Liver (tissue), 8 donors: ENCODE measurements at regions not wholly inside any gene's neighbourhood (a gene's known extent, or its start where the extent isn't known, plus 50 kb on each side); places are given as distances from the start of the nearest gene placed in this dataset.

Source experiments
- DNase-seq: peaks from one replicate; pipeline ENCODE4 v3.0.0-alpha.2; 2017; ENCODE audit warnings: low spot score
- H3K27ac ChIP-seq, 2 donors: one replicate each; pipeline ENCODE4 v1.7.0; 2013; ENCODE audit warnings: inconsistent platforms in 2 of 2, low read length in 2 of 2, control low read depth in 1 of 2, low read depth in 1 of 2, mild to moderate bottlenecking in 1 of 2
- H3K27me3 ChIP-seq, 4 donors: one replicate each; pipeline versions ENCODE4 v1.6.1 to v1.7.0; 2013; ENCODE audit warnings: low read length in 3 of 4, inconsistent platforms in 1 of 4, mild to moderate bottlenecking in 1 of 4, moderate library complexity in 1 of 4; ENCODE audit not compliant: control insufficient read depth in 4 of 4, insufficient read depth in 4 of 4
- H3K36me3 ChIP-seq, 4 donors: one replicate each; pipeline versions ENCODE4 v1.6.1 to v1.7.0; 2013; ENCODE audit warnings: low read length in 3 of 4, mild to moderate bottlenecking in 3 of 4, low read depth in 1 of 4, moderate library complexity in 1 of 4; ENCODE audit not compliant: control insufficient read depth in 4 of 4, insufficient read depth in 3 of 4
- H3K4me1 ChIP-seq, 4 donors: one replicate each; pipeline versions ENCODE4 v1.6.1 to v1.7.0; 2013; ENCODE audit warnings: low read length in 3 of 4, mild to moderate bottlenecking in 3 of 4, moderate library complexity in 1 of 4; ENCODE audit not compliant: control insufficient read depth in 4 of 4, insufficient read depth in 4 of 4
- H3K4me3 ChIP-seq, 3 donors: one replicate each; pipeline versions ENCODE4 v1.6.1 to v1.7.0; 2013; ENCODE audit warnings: low read length in 3 of 3, control low read depth in 1 of 3, low read depth in 1 of 3, mild to moderate bottlenecking in 1 of 3
- H3K9ac ChIP-seq, 2 donors: one replicate each; pipeline ENCODE4 v1.7.0; 2013; ENCODE audit warnings: low read length in 2 of 2, mild to moderate bottlenecking in 2 of 2, moderate library complexity in 2 of 2, control low read depth in 1 of 2, low read depth in 1 of 2
- H3K9me3 ChIP-seq, 4 donors: one replicate each; pipeline versions ENCODE4 v1.6.1 to v1.7.0; 2013; ENCODE audit warnings: low read length in 3 of 4; ENCODE audit not compliant: control insufficient read depth in 4 of 4
- CTCF ChIP-seq: fragments of 150-350 bp; IDR thresholded peaks from 2 replicates; pipeline ENCODE4 v1.5.1; 2017; ENCODE audit warnings: improper control_type of control experiment, low read depth, low read length; ENCODE audit not compliant: missing input control
- EGR1 ChIP-seq, 2 donors: IDR thresholded peaks; 2 replicates each; pipeline ENCODE4 v1.6.1; 2016 to 2018; ENCODE audit warnings: antibody characterized with exemption in 2 of 2, low read depth in 2 of 2
- FOXA1 ChIP-seq: IDR thresholded peaks from 2 replicates; pipeline ENCODE4 v1.6.1; 2016; ENCODE audit warnings: antibody characterized with exemption
- FOXA2 ChIP-seq: IDR thresholded peaks from 2 replicates; pipeline ENCODE4 v1.6.1; 2016; ENCODE audit warnings: antibody characterized with exemption
- GABPA ChIP-seq, 2 donors: IDR thresholded peaks in 1 of 2; conservative IDR thresholded peaks in 1 of 2; 2 replicates each; pipeline ENCODE4 v1.6.1; 2016; ENCODE audit warnings: antibody characterized with exemption in 2 of 2, mild to moderate bottlenecking in 1 of 2, moderate library complexity in 1 of 2
- HNF4A ChIP-seq, 2 donors: conservative IDR thresholded peaks; 2 replicates each; pipeline ENCODE4 v1.6.1; 2016; ENCODE audit warnings: antibody characterized with exemption in 2 of 2, mild to moderate bottlenecking in 2 of 2
- HNF4G ChIP-seq: IDR thresholded peaks from 2 replicates; pipeline ENCODE4 v1.6.1; 2016; ENCODE audit warnings: antibody characterized with exemption
- JUND ChIP-seq, 2 donors: IDR thresholded peaks; 2 replicates each; pipeline ENCODE4 v1.6.1; 2016; ENCODE audit warnings: antibody characterized with exemption in 2 of 2
- NR2F2 ChIP-seq: IDR thresholded peaks from 2 replicates; pipeline ENCODE4 v1.6.1; 2016; ENCODE audit warnings: antibody characterized with exemption
- RAD21 ChIP-seq, 2 donors: IDR thresholded peaks; 2 replicates each; pipeline ENCODE4 v1.6.1; 2016; ENCODE audit warnings: antibody characterized with exemption in 2 of 2, mild to moderate bottlenecking in 2 of 2
- REST ChIP-seq: IDR thresholded peaks from 2 replicates; pipeline ENCODE4 v1.6.1; 2016; ENCODE audit warnings: antibody characterized with exemption, mild to moderate bottlenecking
- RXRA ChIP-seq, 2 donors: IDR thresholded peaks; 2 replicates each; pipeline ENCODE4 v1.6.1; 2017 to 2018; ENCODE audit warnings: antibody characterized with exemption in 2 of 2, mild to moderate bottlenecking in 1 of 2
- SP1 ChIP-seq: IDR thresholded peaks from 2 replicates; pipeline ENCODE4 v1.6.1; 2018; ENCODE audit warnings: antibody characterized with exemption, mild to moderate bottlenecking
- TAF1 ChIP-seq: conservative IDR thresholded peaks from 2 replicates; pipeline ENCODE4 v1.6.1; 2016; ENCODE audit warnings: antibody characterized with exemption, mild to moderate bottlenecking
- YY1 ChIP-seq: IDR thresholded peaks from 2 replicates; pipeline ENCODE4 v1.6.1; 2016; ENCODE audit warnings: antibody characterized with exemption, mild to moderate bottlenecking
- WGBS: extraction: QIAGEN DNeasy Blood & Tissue Kit; methylation state at CpG from one replicate; pipeline ENCODE4 v1.1.7; 2013; 5-methylcytosine and 5-hydroxymethylcytosine counted together
- TF ChIP-seq, protein P1 (sequence below): IDR thresholded peaks from 2 replicates; pipeline ENCODE4 v1.6.1; 2016; ENCODE audit warnings: antibody characterized with exemption
- TF ChIP-seq, protein P2 (sequence below): IDR thresholded peaks from 2 replicates; pipeline ENCODE4 v1.6.1; 2016; ENCODE audit warnings: antibody characterized with exemption
- TF ChIP-seq, protein P3 (sequence below): IDR thresholded peaks from 2 replicates; pipeline ENCODE4 v1.6.1; 2016; ENCODE audit warnings: antibody characterized with exemption
- donor health status: healthy.
- donor health status: healthy.
- donor health status: healthy.
- donor health status: healthy.
- donor health status: healthy.

DNA sequence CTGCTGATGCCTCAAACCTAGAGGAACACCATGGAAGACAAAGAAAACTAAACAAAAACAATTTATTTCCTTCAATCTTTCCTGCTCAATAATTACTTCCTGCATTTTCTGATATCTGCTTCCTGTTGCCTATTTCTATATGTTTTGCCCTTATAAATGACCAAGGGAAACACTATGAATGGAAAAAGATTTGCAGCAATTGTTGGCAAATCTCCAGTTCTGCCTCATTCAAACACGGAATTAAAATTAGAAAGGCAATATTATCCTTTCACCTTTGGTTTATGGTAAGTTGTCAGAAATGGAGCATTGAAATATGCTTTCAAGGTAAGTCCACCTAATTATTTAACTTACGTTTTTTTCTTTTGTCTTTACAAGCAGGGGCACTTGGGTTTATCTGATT is 552.2 kb upstream of the ANKRD30A start:
- Histone ChIP-seq H3K4me1 (no peaks in the 10 kb centered on the region), H3K9me3 (peaks cover 0 to 2% (median 0%) of the 10 kb centered on the region in 4 donors), H3K27ac (no peak overlapping the region), H3K4me3 (no peak overlapping the region), H3K36me3 (no peaks in the 10 kb centered on the region), H3K9ac (no peak overlapping the region), H3K27me3 (no peaks in the 10 kb centered on the region)
- no peak for TF ChIP-seq RXRA (IDR thresholded peaks at IDR 0.05)
- no peak for TF ChIP-seq FOXA1
- TF ChIP-seq NR2F2, result no peak
- TF ChIP-seq REST, result no peak
- TF ChIP-seq SP1, result no peak
- TF ChIP-seq GABPA (IDR thresholded peaks at IDR 0.05 in 1 of 2, conservative IDR thresholded peaks at IDR 0.05 in 1 of 2), result no peak
- TF ChIP-seq JUND (IDR thresholded peaks at IDR 0.05), result no peak
- TF ChIP-seq HNF4A (conservative IDR thresholded peaks at IDR 0.05), result no peak
- TF ChIP-seq EGR1 (IDR thresholded peaks at IDR 0.05; ENCODE audit: low read depth in 2 of 2), result no peak
- TF ChIP-seq FOXA2, result no peak
- TF ChIP-seq, protein P1, sequence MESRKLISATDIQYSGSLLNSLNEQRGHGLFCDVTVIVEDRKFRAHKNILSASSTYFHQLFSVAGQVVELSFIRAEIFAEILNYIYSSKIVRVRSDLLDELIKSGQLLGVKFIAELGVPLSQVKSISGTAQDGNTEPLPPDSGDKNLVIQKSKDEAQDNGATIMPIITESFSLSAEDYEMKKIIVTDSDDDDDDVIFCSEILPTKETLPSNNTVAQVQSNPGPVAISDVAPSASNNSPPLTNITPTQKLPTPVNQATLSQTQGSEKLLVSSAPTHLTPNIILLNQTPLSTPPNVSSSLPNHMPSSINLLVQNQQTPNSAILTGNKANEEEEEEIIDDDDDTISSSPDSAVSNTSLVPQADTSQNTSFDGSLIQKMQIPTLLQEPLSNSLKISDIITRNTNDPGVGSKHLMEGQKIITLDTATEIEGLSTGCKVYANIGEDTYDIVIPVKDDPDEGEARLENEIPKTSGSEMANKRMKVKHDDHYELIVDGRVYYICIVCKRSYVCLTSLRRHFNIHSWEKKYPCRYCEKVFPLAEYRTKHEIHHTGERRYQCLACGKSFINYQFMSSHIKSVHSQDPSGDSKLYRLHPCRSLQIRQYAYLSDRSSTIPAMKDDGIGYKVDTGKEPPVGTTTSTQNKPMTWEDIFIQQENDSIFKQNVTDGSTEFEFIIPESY, result no peak
- TF ChIP-seq TAF1, result no peak
- TF ChIP-seq CTCF, result no peak
- no peak for TF ChIP-seq HNF4G
- TF ChIP-seq YY1, result no peak
- TF ChIP-seq, protein P2, sequence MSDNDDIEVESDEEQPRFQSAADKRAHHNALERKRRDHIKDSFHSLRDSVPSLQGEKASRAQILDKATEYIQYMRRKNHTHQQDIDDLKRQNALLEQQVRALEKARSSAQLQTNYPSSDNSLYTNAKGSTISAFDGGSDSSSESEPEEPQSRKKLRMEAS, result no peak
- TF ChIP-seq RAD21 (IDR thresholded peaks at IDR 0.05), result no peak
- TF ChIP-seq, protein P3, sequence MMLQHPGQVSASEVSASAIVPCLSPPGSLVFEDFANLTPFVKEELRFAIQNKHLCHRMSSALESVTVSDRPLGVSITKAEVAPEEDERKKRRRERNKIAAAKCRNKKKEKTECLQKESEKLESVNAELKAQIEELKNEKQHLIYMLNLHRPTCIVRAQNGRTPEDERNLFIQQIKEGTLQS, result no peak
- DNase-seq, result no peak
- 59% methylated on average over 2 of the region's 2 CpGs for WGBS
